ENCODE measurements at regions not wholly inside any gene's neighbourhood (a gene's known extent, or its start where the extent isn't known, plus 50 kb on each side); places are given as distances from the start of the nearest gene placed in this dataset.

- TF ChIP-seq CTCF (IDR thresholded peaks at IDR 0.05), result no peak
- TF ChIP-seq POLR2A (IDR thresholded peaks at IDR 0.05), result no peak
- TF ChIP-seq POLR2AphosphoS5 (IDR thresholded peaks at IDR 0.05), result no peak
Observed at GRCh38 chr13:89352384-89352783, 1681.2 kb downstream of the SLITRK5 start.

All from prostate gland (tissue), 2 donors.